Body of pancreas (tissue), 4 donors: ENCODE measurements at regions not wholly inside any gene's neighbourhood (a gene's known extent, or its start where the extent isn't known, plus 50 kb on each side); places are given as distances from the start of the nearest gene placed in this dataset.

Source experiments
- POLR2A ChIP-seq, 3 donors: fragments of 450-650 bp; IDR thresholded peaks; one replicate each; pipeline ENCODE4 v1.6.1; 2016; ENCODE audit warnings: antibody characterized with exemption in 3 of 3, mild to moderate bottlenecking in 2 of 3
- TF ChIP-seq, protein P1 (sequence below), 7 experiments: fragments of 450-650 bp in 4 of 7; fragments of 200-600 bp in 3 of 7; sonication (generic) in 3 of 7; IDR thresholded peaks; one replicate each; pipeline ENCODE4 v1.5.1; 2016 to 2019; ENCODE audit warnings: antibody characterized with exemption in 7 of 7

DNA sequence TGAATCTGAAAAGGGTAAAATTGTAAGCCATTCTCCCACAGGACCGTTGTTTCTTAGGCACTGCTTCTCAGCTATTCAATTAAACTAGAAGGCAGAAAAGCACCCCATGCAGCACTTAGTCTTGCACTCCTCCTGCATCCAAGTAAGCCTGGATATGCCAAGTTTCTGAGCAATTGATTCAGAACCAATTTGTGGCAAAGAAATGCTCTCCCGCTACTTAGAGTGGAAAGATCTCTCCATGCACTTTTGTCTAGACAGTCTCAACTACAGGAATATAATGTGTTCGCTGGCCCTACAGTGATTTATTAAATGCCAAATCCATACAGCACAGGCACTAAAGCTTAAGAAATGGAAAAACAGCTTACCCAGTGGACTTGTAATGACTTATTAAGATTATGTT is 338.5 kb downstream of the HACE1 start:
- TF ChIP-seq, protein P1, sequence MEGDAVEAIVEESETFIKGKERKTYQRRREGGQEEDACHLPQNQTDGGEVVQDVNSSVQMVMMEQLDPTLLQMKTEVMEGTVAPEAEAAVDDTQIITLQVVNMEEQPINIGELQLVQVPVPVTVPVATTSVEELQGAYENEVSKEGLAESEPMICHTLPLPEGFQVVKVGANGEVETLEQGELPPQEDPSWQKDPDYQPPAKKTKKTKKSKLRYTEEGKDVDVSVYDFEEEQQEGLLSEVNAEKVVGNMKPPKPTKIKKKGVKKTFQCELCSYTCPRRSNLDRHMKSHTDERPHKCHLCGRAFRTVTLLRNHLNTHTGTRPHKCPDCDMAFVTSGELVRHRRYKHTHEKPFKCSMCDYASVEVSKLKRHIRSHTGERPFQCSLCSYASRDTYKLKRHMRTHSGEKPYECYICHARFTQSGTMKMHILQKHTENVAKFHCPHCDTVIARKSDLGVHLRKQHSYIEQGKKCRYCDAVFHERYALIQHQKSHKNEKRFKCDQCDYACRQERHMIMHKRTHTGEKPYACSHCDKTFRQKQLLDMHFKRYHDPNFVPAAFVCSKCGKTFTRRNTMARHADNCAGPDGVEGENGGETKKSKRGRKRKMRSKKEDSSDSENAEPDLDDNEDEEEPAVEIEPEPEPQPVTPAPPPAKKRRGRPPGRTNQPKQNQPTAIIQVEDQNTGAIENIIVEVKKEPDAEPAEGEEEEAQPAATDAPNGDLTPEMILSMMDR (IDR thresholded peaks at IDR 0.05), result no peak
- no peak for TF ChIP-seq POLR2A (IDR thresholded peaks at IDR 0.05)
